Stimulated activated CD8-positive, alpha-beta memory T cell treated with anti-CD3 and anti-CD28 coated beads, Interleukin-2, amount 100 ng/mL, for 48 hours (primary cell): ENCODE measurements at regions not wholly inside any gene's neighbourhood (a gene's known extent, or its start where the extent isn't known, plus 50 kb on each side); places are given as distances from the start of the nearest gene placed in this dataset.
A peak's percentile ranks its signal among the peaks of the same experiment; 100 is the strongest.
"Not testable (repeated sequence)": the region's sequence is repeated elsewhere in the genome, so short reads cannot be mapped to it uniquely, and the experiment has no call there.

Experiments used
- DNase-seq, 2 donors: peaks; one replicate each; pipeline ENCODE4 v3.0.0-alpha.2; 2020; ENCODE audit warnings: low read depth in 2 of 2

GRCh38 chr7:39825401-39825980, 124.6 kb upstream of the CDK13 start:
- DNase-seq = no peak

- DNase-seq = no peak
Observed at GRCh38 chr7:39826166-39826565, 123.9 kb upstream of the CDK13 start.

- DNase-seq = no peak
Observed at GRCh38 chr7:39827571-39827970, 122.5 kb upstream of the CDK13 start.

- no peak for DNase-seq
Observed at GRCh38 chr7:39829028-39829427, 121.0 kb upstream of the CDK13 start.

- no peak for DNase-seq
Observed at GRCh38 chr7:39832519-39833085, 117.5 kb upstream of the CDK13 start.

GRCh38 chr7:39833180-39833799, 116.8 kb upstream of the CDK13 start:
- DNase-seq = peak; percentile 24 to 36

- not testable (repeated sequence) for DNase-seq
Observed at GRCh38 chr7:39833865-39834634, 116.0 kb upstream of the CDK13 start.

- no peak for DNase-seq
Observed at GRCh38 chr7:39838326-39838725, 111.7 kb upstream of the CDK13 start.

GRCh38 chr7:39845006-39845405, 105.0 kb upstream of the CDK13 start:
- no peak for DNase-seq

- no peak for DNase-seq
Observed at GRCh38 chr7:39847227-39847626, 102.8 kb upstream of the CDK13 start.

GRCh38 chr7:39851466-39852045, 98.5 kb upstream of the CDK13 start:
- no peak for DNase-seq

- DNase-seq = not testable (repeated sequence)
Observed at GRCh38 chr7:39854616-39855324, 95.3 kb upstream of the CDK13 start.

- no peak for DNase-seq
Observed at GRCh38 chr7:39855325-39855674, 94.8 kb upstream of the CDK13 start.

GRCh38 chr7:39863675-39864322, 86.3 kb upstream of the CDK13 start:
- DNase-seq = not testable (repeated sequence)

- DNase-seq = not testable (repeated sequence)
Observed at GRCh38 chr7:39869888-39870522, 80.1 kb upstream of the CDK13 start.

- DNase-seq = not testable (repeated sequence)
Observed at GRCh38 chr7:39871610-39872009, 78.4 kb upstream of the CDK13 start.

- no peak for DNase-seq
Observed at GRCh38 chr7:39880556-39880955, 69.5 kb upstream of the CDK13 start.

- no peak for DNase-seq
Observed at GRCh38 chr7:39882148-39882784, 67.8 kb upstream of the CDK13 start.

- no peak for DNase-seq
Observed at GRCh38 chr7:39883812-39884390, 66.2 kb upstream of the CDK13 start.
